ENCODE measurements at regions not wholly inside any gene's neighbourhood (a gene's known extent, or its start where the extent isn't known, plus 50 kb on each side); places are given as distances from the start of the nearest gene placed in this dataset.
A peak's percentile ranks its signal among the peaks of the same experiment; 100 is the strongest.
"Not testable (repeated sequence)": the region's sequence is repeated elsewhere in the genome, so short reads cannot be mapped to it uniquely, and the experiment has no call there.

DNA sequence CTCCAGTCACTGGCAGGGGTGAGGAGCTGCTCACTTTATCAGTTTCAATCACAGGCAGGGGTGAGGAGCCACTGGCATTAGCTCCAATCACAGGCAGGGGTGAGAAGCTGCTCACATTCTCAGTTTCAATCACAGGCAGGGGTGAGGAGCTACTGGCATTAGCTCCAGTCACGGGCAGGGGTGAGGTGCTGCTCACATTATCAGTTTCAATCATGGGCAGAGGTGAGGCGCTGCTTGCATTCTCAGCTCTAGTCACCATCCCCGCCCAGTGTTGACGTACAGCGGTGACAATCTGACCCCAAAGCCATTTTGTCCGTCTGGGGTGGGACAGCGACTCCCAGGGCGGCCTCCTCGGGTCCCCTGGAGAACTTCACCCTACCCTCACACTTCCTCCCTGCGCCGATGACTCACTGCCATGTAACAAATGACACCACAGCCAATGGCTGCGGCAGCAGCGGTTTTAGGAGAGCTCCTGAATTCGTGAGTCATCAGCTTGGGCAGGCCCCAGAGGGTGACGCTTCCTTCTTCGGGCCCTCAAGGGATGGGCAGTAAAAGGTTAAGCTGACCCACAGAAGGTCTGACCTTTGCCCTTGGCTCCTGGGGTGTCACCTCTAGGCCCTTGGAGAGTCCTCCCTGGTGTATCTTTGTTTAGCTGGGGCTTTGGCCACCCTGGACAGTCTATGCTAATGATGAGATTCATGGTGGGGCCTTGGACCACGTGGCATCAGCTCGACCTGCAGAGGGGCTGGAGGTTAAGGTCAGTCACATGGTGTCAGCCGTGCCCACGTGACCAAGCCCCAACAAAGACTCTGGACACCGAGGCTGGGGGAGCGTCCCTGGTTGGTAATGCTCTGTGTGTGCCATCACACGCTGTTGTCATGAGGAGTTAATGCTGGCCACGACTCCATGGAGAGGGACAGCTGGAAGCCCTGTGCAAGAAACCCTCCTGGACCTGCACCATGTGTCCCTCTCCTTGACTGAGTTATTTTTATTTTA, 171.7 kb downstream of the C16orf95 start:
- no peak for DNase-seq (ENCODE audit: low read depth, low spot score)

DNA sequence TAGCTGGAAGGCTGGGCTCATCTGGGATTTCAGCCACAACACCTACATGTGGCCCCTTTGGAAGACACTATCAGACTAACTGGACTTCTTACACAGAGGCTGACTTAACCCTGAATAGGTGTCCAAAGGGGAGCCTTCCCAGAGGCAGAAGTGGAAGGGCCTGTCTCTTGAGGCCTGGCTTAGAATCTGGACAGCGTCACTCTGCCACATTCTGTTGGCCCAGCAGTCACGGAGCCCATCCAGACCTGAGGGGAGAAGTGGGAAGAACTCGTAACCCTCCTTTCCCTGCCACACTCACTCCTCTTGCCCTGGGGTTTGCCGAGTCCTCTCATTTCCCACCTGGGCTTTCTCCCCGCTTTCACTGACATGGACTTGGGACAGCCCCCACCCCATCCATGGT, 170.5 kb downstream of the C16orf95 start:
- peak; percentile 63 for DNase-seq (ENCODE audit: low read depth, low spot score)

DNA sequence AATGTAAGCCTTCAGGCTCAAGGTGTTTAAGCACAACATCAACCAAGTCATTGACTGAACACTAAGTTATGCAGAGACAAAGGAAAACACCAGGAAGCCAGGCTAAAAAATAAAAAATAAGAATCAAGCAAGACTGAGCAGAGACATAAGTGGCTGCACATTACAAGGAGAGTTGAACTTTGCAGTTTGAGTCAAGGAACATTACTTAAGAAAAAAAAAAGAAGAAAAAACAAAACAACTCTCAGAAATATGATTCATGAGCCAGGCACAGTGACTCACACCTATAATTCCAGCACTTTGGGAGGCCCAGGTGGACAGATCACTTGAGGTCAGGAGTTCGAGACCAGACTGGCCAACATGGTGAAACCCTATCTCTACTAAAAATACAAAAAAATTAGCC, 168.1 kb downstream of the C16orf95 start:
- DNase-seq (ENCODE audit: low read depth, low spot score): no peak

DNA sequence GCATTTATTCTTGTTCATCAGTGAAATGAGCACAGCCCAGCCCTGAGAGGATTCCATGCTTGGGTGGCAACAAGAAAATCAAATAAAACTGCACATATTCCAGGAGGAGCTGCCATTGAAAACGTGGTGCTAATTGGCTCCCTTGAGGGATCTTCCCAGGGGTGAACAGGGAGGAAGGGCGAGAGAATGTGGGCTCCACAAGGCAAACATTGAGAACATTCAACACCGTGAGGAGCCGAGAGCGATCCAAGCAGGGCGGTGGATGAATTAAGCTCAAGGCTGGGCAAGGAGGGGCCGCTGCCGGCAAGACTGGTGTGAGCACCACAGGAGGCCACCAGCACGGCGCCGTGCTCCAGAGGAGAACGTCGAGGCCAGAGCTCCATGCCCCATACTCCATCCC, 166.9 kb downstream of the C16orf95 start:
- peak; percentile 75 for DNase-seq (ENCODE audit: low read depth, low spot score)

DNA sequence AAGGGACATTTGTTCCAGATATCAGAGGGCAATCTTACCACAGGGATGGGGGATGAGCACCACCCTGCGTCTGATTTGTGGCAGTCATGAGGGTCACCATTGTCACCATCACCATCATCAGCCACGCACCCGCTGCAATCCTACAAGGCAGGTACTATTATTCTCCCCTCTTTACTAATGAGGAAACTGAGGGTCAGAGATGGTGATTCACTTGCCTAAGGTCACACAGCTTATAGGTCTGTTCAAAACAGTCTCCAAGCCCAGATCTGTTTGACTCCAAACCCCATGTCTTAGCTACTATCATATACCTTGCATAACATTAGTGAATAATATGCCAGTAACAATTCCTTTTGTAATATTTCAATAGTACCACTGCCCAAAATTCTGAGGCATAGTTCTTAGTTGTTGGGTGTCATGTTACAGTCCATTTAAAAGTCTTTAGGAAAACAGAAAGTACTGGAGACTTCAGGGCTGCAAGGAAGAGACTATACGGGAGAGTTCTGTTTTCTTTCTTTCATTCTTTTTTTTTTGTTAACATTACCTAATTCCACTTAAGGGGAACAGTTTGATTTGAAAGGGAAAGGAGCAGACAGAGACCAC, 166.4 kb downstream of the C16orf95 start:
- no peak for DNase-seq (ENCODE audit: low read depth, low spot score)

DNA sequence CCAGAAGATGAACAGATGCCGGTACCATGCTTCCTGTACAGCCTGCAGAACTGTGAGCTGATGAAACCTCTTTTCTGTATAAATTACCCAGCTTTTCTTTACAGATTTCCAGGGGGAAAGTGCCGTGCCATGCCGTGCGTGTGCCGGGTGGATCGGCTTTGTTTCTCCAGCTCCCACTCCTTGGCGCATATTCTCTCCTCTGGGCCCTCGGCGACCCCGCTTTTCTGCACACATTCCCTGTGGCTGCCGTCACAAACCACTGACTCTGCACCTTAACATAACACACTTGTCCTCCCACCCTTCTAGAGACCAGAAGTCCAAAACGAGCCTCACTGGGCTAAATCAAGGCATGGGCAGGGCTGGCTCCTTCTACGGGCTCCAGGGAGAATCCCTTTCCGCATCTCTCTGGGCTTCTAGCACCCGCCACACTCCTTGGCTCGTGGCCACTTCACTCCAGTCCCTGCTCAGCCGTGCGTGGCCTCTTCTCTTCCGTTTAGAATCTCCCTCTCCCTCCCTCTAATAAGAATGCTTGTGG, 164.9 kb downstream of the C16orf95 start:
- DNase-seq (ENCODE audit: low read depth, low spot score): no peak

DNA sequence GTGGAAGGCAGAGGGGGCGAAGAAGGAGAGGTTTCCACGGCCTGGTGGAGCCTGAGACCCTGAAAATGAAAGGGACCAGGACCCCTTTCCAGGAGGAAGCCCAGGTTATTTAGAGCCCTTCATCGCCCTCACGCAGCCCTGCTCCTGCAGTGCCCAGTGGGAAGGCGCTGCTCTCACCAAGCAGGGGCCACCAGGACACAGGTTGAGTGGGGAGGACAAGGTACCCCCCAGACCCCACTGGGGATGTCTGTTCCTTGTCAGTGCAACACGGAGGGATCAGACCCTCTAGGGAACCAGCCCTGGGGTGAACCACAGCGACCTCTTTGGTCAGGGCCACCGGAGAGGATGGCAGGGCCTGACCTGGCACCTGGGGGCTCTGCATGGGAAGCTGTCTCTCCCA, 163.9 kb downstream of the C16orf95 start:
- no peak for DNase-seq (ENCODE audit: low read depth, low spot score)

DNA sequence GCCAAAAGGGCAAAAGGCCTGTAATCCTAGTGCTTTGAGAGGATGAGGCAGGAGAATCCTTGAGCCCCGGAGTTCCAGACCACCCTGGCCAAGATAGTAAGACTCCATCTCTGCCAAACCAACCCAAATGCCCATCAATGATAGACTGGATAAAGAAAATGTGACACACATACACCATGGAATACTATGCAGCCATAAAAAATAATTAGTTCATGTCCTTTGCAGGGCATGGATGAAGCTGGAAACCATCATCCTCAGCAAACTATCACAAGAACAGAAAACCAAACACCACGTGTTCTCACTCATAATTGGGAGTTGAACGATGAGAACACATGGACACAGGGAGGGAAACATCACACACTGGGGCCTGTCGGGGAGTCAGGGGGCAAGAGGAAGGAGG, 161.9 kb downstream of the C16orf95 start:
- DNase-seq (ENCODE audit: low read depth, low spot score): not testable (repeated sequence)

DNA sequence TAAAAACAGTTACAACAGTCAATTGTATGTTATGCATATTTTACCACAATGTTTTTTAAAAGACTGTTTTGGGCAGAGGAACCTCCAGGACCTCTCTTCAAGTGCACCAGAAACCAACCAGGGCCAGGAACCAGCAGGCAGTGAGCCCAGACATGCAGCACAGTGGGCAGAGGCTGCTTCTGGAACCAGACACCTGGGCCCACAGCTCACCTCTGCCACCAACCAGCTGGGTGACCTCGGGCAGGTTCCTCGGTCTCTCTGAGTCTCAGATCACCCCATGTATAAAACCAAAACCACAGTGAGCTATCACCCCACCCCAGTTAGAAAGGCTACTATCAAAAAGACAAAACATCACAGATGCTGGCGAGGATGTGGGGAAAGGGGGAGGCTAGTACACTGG, 161.0 kb downstream of the C16orf95 start:
- DNase-seq (ENCODE audit: low read depth, low spot score): no peak

DNA sequence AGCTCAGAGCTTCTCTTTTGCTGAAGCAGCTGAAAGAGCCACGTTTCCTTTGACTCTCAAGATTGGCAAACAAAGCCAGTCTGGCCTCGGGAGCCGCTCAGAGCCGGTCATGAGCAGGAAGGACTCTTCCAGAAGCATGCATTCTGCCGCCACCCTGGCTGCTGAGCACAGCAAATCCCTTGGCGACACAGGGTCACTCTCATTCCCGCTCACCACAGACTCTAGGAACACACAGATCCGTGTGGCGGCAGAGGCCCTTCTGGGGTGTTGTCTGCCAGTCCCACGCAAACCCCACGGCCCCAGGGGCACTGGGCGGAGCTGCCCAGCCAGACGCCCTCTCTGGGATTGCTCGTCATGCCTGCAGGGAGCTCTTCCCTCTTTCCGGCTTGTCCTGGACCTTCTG, 157.0 kb downstream of the C16orf95 start:
- DNase-seq (ENCODE audit: low read depth, low spot score): peak; percentile 71

DNA sequence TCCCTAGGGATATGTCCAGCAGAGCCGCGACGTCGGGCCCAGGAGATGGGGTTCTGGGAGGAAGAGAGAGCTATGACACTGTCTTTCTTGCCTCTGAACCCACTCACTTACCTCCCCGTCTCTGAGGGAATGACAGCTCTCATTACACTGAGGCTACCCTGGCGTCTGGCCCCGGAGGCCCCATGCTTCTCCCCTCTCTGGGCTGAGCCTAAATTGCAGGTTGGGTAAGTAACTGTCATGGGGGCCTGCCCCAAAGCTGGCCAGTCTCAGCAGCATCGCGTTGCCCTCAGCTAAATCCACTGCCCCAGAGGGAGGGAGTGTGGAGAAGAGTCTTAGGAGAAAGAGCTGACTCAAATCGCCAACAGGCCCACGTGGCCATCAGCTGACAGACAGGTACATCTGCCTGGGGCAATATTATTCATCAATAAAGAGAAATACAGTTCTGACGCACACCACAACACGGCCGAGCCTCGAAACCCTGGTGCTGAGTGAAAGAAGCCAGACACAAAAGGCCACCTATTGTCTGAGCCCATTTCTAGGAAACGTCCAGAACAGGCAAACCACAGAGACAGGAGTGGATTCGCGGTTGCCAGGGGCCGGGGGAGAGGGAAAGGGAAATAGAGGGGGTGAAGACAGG, 156.4 kb downstream of the C16orf95 start:
- peak; percentile 57 for DNase-seq (ENCODE audit: low read depth, low spot score)

DNA sequence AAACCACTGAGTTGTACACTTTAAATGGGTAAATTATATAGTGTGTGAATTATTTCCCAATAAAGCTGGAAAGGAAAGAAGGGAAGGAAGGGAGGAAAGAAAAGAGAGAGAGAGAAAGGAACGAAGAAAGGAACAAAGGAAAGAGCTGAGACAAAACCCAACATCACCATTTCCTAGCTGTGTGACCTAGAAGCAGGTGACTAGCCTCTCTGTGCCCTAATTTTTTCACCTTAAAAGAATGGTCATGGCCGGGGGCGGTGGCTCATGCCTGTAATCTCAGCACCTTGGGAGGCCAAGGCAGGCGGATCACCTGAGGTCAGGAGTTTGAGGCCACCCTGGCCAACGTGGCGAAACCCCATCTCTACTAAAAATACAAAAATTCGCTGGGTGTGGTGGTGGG, 155.8 kb downstream of the C16orf95 start:
- DNase-seq (ENCODE audit: low read depth, low spot score): not testable (repeated sequence)

DNA sequence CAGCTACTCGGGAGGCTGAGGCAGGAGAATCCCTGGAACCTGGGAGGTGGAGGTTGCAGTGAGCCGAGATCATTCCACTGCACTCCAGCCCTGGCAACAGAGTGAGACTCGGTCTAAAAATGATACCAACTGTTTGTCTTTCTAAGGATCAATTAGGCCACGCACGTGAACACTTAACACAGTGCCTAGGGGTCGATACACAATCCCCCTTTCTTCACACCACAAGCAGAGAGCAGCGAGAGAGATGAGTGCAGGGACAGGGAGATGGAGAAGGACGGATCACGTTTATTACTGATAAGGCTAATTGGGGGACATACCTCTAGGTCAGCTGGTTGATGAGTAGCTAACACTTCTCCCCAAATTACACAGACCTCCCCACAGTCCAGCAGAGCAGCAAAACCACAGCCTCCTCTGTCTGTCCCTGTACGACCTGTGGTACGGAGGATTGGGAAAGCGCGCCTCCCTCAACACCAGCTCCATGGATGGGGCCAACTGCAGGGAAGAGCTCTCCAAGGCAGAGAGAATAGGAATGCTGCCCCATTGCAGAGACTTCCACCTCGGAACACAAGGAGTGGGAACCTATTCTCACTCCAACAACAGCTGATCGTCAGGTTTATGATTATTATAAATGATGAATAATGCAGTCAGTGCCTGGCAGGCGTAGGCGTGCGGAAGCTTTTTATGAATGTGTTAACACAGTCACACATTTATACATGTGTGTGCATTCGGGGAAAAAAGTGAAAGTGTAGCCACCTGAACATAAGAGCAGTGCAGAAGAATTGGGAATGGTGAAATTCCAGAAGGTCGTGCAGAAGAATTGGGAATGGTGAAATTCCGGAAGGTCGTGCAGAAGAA, 155.1 kb downstream of the C16orf95 start:
- no peak for DNase-seq (ENCODE audit: low read depth, low spot score)

DNA sequence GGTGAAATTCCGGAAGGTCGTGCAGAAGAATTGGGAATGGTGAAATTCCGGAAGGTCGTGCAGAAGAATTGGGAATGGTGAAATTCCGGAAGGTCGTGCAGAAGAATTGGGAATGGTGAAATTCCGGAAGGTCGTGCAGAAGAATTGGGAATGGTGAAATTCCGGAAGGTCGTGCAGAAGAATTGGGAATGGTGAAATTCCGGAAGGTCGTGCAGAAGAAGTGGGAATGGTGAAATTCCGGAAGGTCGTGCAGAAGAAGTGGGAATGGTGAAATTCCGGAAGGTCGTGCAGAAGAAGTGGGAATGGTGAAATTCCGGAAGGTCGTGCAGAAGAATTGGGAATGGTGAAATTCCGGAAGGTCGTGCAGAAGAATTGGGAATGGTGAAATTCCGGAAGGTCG, 154.4 kb downstream of the C16orf95 start:
- DNase-seq (ENCODE audit: low read depth, low spot score): not testable (repeated sequence)

DNA sequence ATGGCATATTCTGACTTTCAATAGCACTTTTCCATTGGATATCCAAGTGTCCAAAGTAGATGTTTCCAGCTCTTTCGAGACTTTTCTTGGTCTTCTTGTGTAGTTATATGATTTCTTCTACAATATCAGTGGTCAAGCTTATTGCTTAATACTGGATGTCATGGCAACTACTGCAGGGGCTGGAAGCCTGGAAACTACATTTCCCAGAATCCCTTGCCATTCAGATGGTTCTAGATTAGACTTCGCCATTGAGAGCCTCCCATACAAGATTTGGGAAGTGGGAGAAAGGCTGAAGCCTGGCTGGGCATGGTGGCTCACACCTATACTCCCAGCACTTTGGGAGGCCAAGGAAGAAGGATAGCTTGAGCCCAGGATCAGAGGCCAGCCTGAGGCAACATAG, 153.6 kb downstream of the C16orf95 start:
- no peak for DNase-seq (ENCODE audit: low read depth, low spot score)

DNA sequence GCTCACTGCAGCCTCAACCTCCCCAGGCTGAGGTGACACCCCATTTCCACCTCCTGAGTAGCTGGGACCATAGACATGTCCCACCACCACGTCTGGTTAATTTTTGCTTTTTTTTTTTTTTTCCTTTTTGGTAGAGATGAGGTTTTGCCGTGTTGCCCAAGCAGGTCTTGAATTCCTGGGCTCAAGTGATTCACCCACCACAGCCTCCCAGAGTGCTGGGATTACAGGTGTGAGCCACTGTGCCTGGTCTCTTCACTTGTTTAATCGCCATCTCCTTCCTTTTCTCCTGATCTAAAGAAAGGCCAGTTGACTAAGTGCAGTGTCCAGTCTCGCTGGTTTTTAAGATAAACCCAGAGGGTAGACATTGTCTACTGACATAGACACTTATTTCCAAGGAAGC, 152.0 kb downstream of the C16orf95 start:
- no peak for DNase-seq (ENCODE audit: low read depth, low spot score)

DNA sequence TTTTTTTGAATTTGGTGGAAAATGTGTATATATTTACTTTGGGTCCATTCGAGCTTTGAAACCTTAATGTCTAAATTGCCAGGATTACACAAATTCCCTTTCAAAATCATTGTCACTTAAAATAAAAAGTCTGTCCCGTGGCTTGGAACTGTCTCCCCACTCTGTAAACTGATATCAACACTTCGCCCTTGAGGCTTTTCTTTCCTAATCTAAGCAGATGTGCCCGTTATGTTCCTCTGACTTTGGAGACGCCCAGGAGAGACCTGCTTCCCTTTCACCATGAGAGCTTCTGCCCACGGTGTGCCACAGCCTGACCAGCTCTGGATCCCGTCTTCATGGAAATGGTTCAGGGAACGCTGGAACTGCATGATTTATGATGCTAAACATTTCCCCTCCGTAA, 151.3 kb downstream of the C16orf95 start:
- no peak for DNase-seq (ENCODE audit: low read depth, low spot score)

DNA sequence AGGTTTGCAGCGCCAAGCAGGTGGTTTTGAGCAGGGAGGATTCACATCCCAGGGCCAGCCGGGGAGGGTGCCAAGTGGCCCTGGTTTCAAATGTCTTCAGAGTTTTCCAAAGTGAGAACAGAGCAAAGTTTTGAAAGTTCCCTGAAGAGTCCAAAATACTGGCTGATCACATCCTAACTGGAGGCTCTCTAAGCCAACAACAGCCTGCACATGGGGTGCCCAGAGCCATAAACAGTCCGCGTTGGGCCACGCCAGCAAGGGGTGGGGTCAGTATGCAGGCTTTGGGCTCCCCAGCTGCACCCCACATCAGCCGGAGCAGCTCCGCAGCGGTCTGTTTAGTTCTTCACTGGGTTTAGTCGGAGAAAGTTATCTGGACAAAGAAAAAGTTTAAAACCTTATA, 150.9 kb downstream of the C16orf95 start:
- DNase-seq (ENCODE audit: low read depth, low spot score): no peak

DNA sequence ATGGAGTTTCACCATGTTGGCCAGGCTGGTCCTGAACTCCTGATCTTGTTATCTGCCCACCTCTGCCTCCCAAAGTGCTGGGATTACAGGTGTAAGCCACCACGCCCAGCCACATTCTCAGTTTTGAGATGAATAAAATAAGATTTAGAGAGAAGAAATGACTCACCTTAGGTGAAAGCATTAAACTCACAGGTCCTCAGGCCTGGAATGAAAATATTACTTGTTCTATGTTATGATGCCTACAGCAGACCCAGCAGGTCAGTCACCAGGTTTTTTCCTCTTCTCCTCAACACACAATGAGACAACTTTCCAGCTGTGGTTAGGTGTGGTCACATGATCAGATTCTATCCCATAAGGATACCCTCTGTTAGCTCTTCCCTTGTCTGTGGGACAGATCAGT, 150.3 kb downstream of the C16orf95 start:
- DNase-seq (ENCODE audit: low read depth, low spot score): no peak

DNA sequence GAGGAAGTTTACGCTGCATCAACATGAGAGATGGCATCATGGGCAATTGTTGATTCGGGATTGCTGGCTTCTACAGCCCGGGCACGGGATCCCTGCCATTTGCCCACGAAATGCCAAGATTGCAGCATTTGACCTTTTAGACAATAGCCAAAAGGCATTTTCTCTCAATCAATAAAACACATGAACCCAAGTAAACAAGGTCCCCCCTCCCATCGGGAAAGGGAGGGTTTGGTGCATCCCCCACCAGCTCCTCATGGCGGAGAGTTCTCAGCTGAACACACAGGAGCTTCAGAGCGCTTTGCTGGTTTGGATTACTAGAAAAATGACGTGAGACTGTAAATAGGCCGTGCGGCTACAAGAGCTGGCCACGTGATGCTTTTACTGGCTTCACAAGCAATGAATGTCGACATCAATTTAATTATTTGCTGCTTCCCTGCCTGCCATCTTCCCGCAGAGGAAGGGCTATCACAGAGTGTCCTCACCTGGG, 147.6 kb downstream of the C16orf95 start:
- no peak for DNase-seq (ENCODE audit: low read depth, low spot score)

DNA sequence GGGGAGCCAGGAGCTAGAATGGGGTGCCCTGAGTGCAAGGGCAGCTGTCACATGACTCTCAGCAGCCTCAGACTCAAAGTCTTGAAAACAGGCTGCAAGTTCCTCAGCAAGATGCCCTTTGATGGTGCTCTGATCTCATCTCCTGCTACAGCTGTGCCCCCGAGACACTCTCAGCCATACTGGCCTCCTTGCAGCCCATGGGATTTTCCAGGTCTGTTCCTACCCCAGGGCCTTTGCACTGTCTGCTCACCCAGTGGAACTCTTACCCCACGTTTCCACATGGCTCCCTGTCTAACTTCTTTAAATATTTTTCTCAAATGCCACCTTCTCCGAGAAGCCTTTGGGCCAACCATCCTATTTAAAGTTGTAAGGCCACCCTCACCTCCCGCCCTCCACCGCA, 146.9 kb downstream of the C16orf95 start:
- no peak for DNase-seq (ENCODE audit: low read depth, low spot score)
